GM19395 (cell line): ENCODE measurements at regions not wholly inside any gene's neighbourhood (a gene's known extent, or its start where the extent isn't known, plus 50 kb on each side); places are given as distances from the start of the nearest gene placed in this dataset.

Experiments used
- ATAC-seq: cut with Tn5 transposase; IDR thresholded peaks from one replicate; pipeline ENCODE4 v1.9.1; 2021; ENCODE audit warnings: mild to moderate bottlenecking, moderate library complexity; ENCODE audit not compliant: unreplicated experiment

- no peak for ATAC-seq
Measured at GRCh38 chr18:27411911-27412310, 226.8 kb upstream of the CHST9 start.

- ATAC-seq, result no peak
Measured at GRCh38 chr18:27411013-27411412, 225.9 kb upstream of the CHST9 start.

- ATAC-seq, result no peak
Measured at GRCh38 chr18:27404855-27405254, 219.7 kb upstream of the CHST9 start.

- ATAC-seq, result no peak
Measured at GRCh38 chr18:27400001-27400400, 214.9 kb upstream of the CHST9 start.

GRCh38 chr18:27395752-27396151 is 210.6 kb upstream of the CHST9 start:
- no peak for ATAC-seq

GRCh38 chr18:27394687-27395086 is 209.6 kb upstream of the CHST9 start:
- no peak for ATAC-seq

GRCh38 chr18:27382567-27383216 is 197.6 kb upstream of the CHST9 start:
- ATAC-seq, result no peak

GRCh38 chr18:27378431-27379095 is 193.5 kb upstream of the CHST9 start:
- ATAC-seq, result peak; percentile 67

GRCh38 chr18:27377251-27377650 is 192.1 kb upstream of the CHST9 start:
- no peak for ATAC-seq

GRCh38 chr18:27372386-27372785 is 187.3 kb upstream of the CHST9 start:
- no peak for ATAC-seq

GRCh38 chr18:27366665-27367064 is 181.6 kb upstream of the CHST9 start:
- no peak for ATAC-seq

GRCh38 chr18:27366151-27366550 is 181.0 kb upstream of the CHST9 start:
- ATAC-seq, result no peak

GRCh38 chr18:27363872-27364271 is 178.8 kb upstream of the CHST9 start:
- no peak for ATAC-seq

- no peak for ATAC-seq
Measured at GRCh38 chr18:27361477-27361876, 176.4 kb upstream of the CHST9 start.

- no peak for ATAC-seq
Measured at GRCh38 chr18:27355308-27355707, 170.2 kb upstream of the CHST9 start.

- no peak for ATAC-seq
Measured at GRCh38 chr18:27353273-27353672, 168.2 kb upstream of the CHST9 start.

GRCh38 chr18:27349284-27349882 is 164.3 kb upstream of the CHST9 start:
- ATAC-seq, result no peak

- no peak for ATAC-seq
Measured at GRCh38 chr18:27331606-27332005, 146.5 kb upstream of the CHST9 start.

GRCh38 chr18:27314996-27315395 is 129.9 kb upstream of the CHST9 start:
- ATAC-seq, result no peak

GRCh38 chr18:27313678-27314077 is 128.6 kb upstream of the CHST9 start:
- no peak for ATAC-seq

GRCh38 chr18:27312853-27313252 is 127.7 kb upstream of the CHST9 start:
- no peak for ATAC-seq

- no peak for ATAC-seq
Measured at GRCh38 chr18:27312153-27312552, 127.0 kb upstream of the CHST9 start.
